ENCODE measurements at regions not wholly inside any gene's neighbourhood (a gene's known extent, or its start where the extent isn't known, plus 50 kb on each side); places are given as distances from the start of the nearest gene placed in this dataset.
"Not testable (repeated sequence)": the region's sequence is repeated elsewhere in the genome, so short reads cannot be mapped to it uniquely, and the experiment has no call there.

DNA sequence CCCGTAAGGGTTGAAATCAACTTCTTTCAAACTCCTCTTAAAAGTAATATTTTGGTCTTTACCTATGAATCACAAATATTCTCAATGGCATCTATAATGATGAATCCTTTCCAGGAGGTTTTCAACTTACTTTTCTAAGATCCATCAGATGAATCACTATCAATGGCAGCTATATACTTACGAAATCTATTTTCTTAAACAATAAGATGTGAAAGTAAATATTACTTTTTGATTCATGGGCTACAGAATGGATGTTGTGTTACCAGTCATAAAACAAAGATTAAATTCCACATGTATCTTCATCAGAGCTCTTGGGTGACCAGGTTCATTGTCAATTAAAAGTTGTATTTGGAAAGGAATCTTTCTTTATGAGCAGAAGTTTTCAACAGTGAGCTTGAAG is 1877.7 kb upstream of the ACO1 start:
- DNase-seq = no peak
- Mint-ChIP-seq H3K4me1 (no peaks in the 10 kb centered on the region), H3K27ac (no peak overlapping the region), H3K9me3 (no peaks in the 10 kb centered on the region), H3K27me3 (no peaks in the 10 kb centered on the region), H3K4me3 (no peak overlapping the region), H3K36me3 (no peaks in the 10 kb centered on the region)
- CTCF ChIA-PET = no interaction called here

DNA sequence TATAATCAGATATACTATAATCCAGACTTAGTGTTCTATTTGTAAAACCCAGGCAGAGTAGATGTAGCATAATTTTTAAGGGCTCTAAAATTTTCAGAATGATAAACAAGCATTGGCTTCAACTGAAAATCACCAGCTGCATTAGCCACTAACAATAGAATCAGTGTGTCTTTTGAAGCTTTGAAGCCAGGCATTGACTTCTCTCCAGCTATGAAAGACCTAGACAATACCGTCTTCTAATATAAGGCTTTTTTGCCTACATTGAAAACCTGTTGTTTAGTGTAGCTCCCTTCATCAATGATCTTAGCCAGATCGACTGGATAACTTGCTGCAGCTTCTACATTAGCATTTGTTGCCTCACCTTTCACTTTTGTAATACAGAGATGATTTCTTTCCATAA is 1877.3 kb upstream of the ACO1 start:
- CTCF ChIA-PET = no interaction called here
- no peaks in the 10 kb centered on the region for H3K9me3 Mint-ChIP-seq
- H3K36me3 Mint-ChIP-seq = no peaks in the 10 kb centered on the region
- no peaks in the 10 kb centered on the region for H3K4me1 Mint-ChIP-seq
- no peaks in the 10 kb centered on the region for H3K27me3 Mint-ChIP-seq
- no peak for DNase-seq
- no peak overlapping the region for H3K27ac Mint-ChIP-seq
- no peak overlapping the region for H3K4me3 Mint-ChIP-seq

DNA sequence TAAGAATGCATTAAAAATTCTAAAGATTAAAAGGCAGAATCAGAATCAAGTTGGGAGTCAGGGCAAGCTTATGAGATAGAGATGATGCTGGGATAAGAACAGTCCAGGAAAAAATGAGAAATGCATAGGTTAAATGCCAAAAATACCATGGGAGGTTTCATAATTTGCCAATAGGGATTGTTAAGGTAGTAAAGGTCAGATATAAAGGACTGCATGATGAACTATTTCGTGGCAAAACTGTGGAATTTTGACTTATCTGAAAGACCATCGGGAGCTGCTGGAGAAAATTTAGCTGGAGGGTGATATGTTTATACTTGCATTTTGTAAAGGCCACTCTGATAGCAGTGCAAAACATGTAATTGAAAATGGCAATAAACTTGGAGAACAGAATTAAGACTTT is 1872.8 kb upstream of the ACO1 start:
- CTCF ChIA-PET = no interaction called here
- Mint-ChIP-seq H3K9me3 (no peaks in the 10 kb centered on the region), H3K4me1 (no peaks in the 10 kb centered on the region), H3K27ac (no peak overlapping the region), H3K36me3 (no peaks in the 10 kb centered on the region), H3K4me3 (no peak overlapping the region), H3K27me3 (no peaks in the 10 kb centered on the region)
- no peak for DNase-seq

DNA sequence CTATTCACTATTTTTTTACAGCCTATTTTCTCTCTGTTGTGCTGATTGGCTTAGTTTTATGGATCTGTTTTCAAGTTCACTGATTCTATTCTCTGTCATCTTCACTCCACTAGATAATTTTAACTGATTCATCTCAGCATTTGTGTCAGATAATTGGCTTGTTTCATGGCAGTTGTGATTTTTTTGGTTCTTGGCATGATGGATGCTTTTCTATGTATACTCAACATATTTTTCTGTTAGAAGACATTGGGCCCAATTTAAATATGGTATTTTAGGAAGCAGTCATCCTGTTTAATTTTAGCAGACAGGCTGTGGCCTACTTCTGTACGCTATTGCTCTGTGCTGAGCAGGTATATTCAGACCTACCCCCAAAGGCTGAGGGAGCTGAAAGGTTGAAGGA is 1865.3 kb upstream of the ACO1 start:
- no peaks in the 10 kb centered on the region for H3K36me3 Mint-ChIP-seq
- DNase-seq = no peak
- no peak overlapping the region for H3K27ac Mint-ChIP-seq
- no peaks in the 10 kb centered on the region for H3K9me3 Mint-ChIP-seq
- CTCF ChIA-PET = interaction anchor here (0.7 kb wide), 2 partner anchors 41 to 230 kb away, joined by 3 read pairs; no protein-coding TSS in a partner anchor
- H3K4me1 Mint-ChIP-seq = no peaks in the 10 kb centered on the region
- H3K27me3 Mint-ChIP-seq = no peaks in the 10 kb centered on the region
- H3K4me3 Mint-ChIP-seq = no peak overlapping the region

DNA sequence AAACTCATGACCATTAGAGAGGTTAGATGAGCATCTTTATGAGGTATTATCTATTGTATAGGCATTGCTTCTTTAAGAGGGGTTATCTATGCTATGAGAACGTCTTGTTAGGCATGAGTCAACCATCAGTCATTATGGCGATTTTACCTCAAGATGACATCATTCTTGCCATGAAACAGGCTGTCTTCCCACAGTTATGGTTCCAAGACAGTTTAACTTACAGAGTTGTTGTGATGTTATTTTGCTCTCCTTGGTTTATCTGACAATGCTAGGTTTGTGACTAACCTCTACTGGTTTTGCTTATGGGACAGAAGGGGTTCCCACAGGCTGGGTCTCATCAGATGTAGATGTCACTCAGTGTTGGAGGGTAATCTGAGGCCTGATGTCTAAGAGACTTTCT is 1864.7 kb upstream of the ACO1 start:
- no peak for DNase-seq
- H3K27ac Mint-ChIP-seq = no peak overlapping the region
- no peaks in the 10 kb centered on the region for H3K36me3 Mint-ChIP-seq
- no peaks in the 10 kb centered on the region for H3K9me3 Mint-ChIP-seq
- no peaks in the 10 kb centered on the region for H3K27me3 Mint-ChIP-seq
- CTCF ChIA-PET = interaction anchor here (0.7 kb wide), 2 partner anchors 40 to 231 kb away, joined by 3 read pairs; no protein-coding TSS in a partner anchor
- H3K4me3 Mint-ChIP-seq = no peak overlapping the region
- H3K4me1 Mint-ChIP-seq = no peaks in the 10 kb centered on the region

DNA sequence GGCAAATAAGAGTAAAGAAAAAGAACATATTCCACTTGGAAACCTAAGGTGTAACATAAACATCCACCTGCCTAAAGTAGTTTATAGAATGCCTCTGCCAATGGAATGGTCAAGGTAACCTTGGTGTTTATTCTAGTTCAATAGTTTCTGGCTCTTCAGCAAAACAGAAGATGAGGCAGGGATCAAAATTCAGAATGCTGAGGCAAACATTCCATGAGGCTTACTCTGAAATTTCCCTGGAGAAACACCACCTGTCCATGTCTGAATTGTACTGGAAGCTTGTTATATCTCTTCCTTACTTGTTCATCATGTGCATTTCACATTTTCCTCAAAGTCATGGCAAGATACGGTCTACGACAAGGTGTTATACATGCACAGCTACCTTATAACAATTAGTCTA is 1862.4 kb upstream of the ACO1 start:
- no peak for DNase-seq
- Mint-ChIP-seq H3K36me3 (no peaks in the 10 kb centered on the region), H3K9me3 (no peaks in the 10 kb centered on the region), H3K4me3 (no peak overlapping the region), H3K4me1 (no peaks in the 10 kb centered on the region), H3K27me3 (no peaks in the 10 kb centered on the region), H3K27ac (no peak overlapping the region)
- CTCF ChIA-PET = no interaction called here

DNA sequence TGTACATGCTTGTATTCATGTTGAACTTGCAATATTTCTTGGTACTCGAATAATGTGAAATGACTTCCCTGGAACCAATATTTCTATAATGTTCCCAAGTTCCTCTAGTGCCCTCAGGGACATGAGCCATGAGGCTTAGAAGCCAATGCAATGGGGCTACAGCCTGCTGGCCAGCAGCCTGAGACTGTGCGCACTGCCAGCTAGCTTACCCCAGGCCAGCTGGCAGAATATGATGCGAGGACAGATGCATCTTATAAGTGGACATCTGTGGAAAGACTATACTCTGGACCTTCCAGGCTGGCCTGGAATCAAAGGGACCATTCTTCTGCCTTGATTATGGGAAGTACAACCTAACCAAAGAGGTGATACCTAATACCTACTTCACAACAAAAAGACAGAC is 1862.0 kb upstream of the ACO1 start:
- Mint-ChIP-seq H3K4me1 (no peaks in the 10 kb centered on the region), H3K9me3 (no peaks in the 10 kb centered on the region), H3K36me3 (no peaks in the 10 kb centered on the region), H3K27ac (no peak overlapping the region), H3K4me3 (no peak overlapping the region), H3K27me3 (no peaks in the 10 kb centered on the region)
- CTCF ChIA-PET = no interaction called here
- no peak for DNase-seq

DNA sequence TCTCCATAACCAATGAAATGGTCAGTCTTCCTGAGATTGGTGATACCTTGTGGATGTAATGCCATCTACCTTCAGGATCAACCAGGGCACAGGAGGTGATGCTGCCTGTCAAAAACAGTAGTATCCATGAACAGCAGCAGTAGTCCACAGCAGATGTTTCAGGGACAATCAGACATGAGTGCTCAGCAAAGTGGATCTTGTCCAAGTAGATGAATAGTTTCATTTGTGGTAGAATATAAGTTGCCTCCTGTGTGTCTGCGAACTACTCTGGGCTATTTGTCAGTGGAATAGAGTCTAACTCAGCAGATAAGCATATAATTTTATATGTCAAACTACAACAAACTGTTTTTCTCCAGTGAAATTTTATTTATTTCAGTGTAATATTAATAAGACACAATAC is 1860.1 kb upstream of the ACO1 start:
- no peaks in the 10 kb centered on the region for H3K36me3 Mint-ChIP-seq
- no peaks in the 10 kb centered on the region for H3K27me3 Mint-ChIP-seq
- H3K27ac Mint-ChIP-seq = no peak overlapping the region
- H3K9me3 Mint-ChIP-seq = no peaks in the 10 kb centered on the region
- DNase-seq = no peak
- CTCF ChIA-PET = no interaction called here
- no peaks in the 10 kb centered on the region for H3K4me1 Mint-ChIP-seq
- H3K4me3 Mint-ChIP-seq = no peak overlapping the region

DNA sequence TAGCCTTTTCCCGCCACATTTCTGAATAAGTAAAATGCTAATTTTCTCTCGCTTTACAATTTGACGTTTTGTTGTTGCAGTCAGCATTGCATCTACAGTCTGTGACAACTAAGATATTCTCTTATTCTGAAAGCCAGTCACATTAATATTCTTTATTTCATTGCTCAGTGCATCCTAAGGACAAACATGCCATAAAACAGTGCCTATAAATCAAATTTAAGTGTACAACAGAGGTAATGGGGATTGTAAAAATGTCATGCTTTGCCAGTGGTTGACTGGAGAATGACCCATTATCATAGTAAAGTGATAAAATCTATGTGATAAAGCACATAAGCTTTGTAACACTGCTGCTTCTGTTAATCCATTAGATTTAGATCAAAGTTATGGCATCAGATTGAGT is 1850.0 kb upstream of the ACO1 start:
- Mint-ChIP-seq H3K27ac (no peak overlapping the region), H3K36me3 (no peaks in the 10 kb centered on the region), H3K4me1 (no peaks in the 10 kb centered on the region), H3K9me3 (peaks cover 8% of the 10 kb centered on the region), H3K27me3 (no peaks in the 10 kb centered on the region), H3K4me3 (no peak overlapping the region)
- CTCF ChIA-PET = no interaction called here
- DNase-seq = no peak

DNA sequence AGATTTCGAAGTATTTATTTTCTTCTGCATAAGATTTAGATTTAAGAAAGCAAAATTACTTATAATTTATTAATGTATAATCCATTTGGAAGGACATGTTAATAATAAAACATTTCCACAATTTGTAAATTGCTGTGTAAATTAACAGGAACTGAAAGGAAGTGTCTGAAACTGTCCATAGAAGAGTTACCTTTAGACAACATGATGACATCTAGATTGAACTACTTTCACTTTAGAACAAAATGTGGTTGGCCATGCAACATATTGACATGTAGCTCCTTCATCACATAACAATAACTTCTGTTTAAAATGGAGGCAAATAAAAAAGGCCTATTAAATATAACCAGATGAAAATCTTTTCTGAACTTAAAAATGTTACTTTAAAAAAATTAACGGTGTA is 1849.5 kb upstream of the ACO1 start:
- H3K27me3 Mint-ChIP-seq = no peaks in the 10 kb centered on the region
- no peak for DNase-seq
- H3K9me3 Mint-ChIP-seq = peaks cover 8% of the 10 kb centered on the region
- H3K4me3 Mint-ChIP-seq = no peak overlapping the region
- no peaks in the 10 kb centered on the region for H3K4me1 Mint-ChIP-seq
- H3K36me3 Mint-ChIP-seq = no peaks in the 10 kb centered on the region
- CTCF ChIA-PET = no interaction called here
- H3K27ac Mint-ChIP-seq = no peak overlapping the region

DNA sequence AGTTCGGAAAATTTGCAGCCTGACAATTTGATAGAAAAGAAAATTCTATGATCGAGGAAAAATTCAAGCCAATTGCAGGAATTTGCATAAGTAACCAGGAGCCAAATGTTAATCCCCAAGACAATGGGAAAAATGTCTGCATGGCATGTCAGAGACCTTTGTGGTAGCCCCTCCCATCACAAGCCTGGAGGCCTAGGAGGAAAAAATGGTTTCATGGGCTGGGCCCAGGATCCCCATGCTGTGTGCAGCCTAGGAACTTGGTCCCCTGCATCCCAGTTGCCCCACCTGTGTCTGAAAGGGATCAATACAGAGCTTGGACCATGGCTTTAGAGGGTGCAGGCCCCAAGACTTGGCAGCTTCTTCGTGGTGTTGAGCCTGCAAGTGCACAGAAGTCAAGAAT is 1847.9 kb upstream of the ACO1 start:
- no peak for DNase-seq
- H3K27me3 Mint-ChIP-seq = no peaks in the 10 kb centered on the region
- H3K4me1 Mint-ChIP-seq = no peaks in the 10 kb centered on the region
- H3K27ac Mint-ChIP-seq = no peak overlapping the region
- no peaks in the 10 kb centered on the region for H3K36me3 Mint-ChIP-seq
- H3K4me3 Mint-ChIP-seq = no peak overlapping the region
- H3K9me3 Mint-ChIP-seq = peaks cover 9% of the 10 kb centered on the region
- CTCF ChIA-PET = no interaction called here

DNA sequence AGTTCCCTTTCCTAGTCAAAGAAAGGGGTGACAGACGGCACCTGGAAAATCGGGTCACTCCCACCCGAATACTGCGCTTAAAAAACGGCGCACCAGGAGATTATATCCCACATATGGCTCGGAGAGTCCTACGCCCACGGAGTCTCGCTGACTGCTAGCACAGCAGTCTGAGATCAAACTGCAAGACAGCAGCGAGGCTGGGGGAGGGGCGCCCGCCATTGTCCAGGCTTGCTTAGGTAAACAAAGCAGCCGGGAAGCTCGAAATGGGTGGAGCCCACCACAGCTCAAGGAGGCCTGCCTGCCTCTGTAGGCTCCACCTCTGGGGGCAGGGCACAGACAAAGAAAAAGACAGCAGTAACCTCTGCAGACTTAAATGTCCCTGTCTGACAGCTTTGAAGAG is 1844.7 kb upstream of the ACO1 start:
- H3K4me3 Mint-ChIP-seq, CTCF ChIA-PET, H3K4me1 Mint-ChIP-seq, H3K27ac Mint-ChIP-seq, H3K36me3 Mint-ChIP-seq, DNase-seq, H3K27me3 Mint-ChIP-seq, H3K9me3 Mint-ChIP-seq: not testable (repeated sequence)

DNA sequence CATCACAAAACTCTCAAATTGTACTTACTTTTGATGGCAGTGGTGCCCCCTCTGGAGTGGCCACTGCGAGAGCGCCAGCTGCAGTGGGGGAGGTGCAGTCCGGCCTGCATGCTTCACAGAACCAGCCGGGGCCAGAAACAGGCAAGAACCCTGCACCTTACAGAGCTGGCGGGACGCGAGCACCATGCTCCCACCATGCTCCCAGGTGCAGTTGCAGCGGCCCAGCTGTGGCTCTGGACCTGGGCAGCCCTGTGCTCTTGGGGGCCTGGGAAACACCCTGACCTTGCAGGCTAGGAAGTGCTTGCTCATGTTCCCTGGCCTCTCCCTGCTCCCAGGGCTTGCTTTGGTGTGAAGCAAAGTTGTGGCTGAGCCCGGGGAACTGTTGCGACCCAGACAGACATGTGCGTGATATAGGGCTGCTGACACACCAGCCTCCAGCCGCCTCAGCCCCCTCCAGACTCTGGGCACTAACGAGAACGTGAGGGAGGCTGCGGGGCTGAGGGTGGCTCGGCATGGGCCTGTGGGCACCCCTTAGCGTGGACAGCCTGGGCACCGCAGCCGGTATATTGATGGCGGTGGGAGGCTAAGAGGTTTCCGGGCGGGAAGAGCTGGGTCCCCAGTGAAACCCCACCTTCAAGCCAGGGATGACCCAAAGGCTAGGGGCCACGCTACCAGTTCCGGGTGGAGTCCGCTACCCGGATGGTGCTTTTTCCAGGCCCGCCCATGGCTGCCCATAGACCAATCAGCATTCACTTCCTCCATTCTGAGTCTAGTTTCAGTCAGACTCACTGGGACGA is 1809.9 kb upstream of the ACO1 start:
- H3K9me3 Mint-ChIP-seq = peaks cover 1% of the 10 kb centered on the region
- no peaks in the 10 kb centered on the region for H3K36me3 Mint-ChIP-seq
- CTCF ChIA-PET = no interaction called here
- H3K27me3 Mint-ChIP-seq = no peaks in the 10 kb centered on the region
- no peak overlapping the region for H3K27ac Mint-ChIP-seq
- no peak overlapping the region for H3K4me3 Mint-ChIP-seq
- H3K4me1 Mint-ChIP-seq = no peaks in the 10 kb centered on the region
- no peak for DNase-seq

DNA sequence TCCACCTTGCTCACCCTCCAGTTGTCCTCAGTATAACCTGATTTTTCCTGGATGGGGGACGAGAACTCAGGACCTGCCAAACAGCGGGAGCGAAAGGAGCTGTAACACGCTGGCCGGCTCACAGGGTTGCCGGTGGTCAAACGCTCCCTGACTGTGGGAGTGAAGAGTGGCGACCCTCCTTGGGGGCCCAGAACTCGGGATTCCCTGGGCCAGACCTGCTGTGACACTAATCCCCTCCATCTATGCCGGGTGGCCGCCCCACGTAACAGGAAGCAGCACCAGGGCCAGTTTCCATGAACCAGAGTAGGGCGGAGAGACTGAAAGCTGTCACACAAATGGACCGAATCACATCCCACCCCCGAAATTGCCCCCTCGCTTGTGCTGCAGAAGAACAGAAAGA is 1809.2 kb upstream of the ACO1 start:
- Mint-ChIP-seq H3K27me3 (no peaks in the 10 kb centered on the region), H3K36me3 (no peaks in the 10 kb centered on the region), H3K4me3 (no peak overlapping the region), H3K9me3 (peaks cover 1% of the 10 kb centered on the region), H3K4me1 (no peaks in the 10 kb centered on the region), H3K27ac (no peak overlapping the region)
- CTCF ChIA-PET = no interaction called here
- DNase-seq = no peak

DNA sequence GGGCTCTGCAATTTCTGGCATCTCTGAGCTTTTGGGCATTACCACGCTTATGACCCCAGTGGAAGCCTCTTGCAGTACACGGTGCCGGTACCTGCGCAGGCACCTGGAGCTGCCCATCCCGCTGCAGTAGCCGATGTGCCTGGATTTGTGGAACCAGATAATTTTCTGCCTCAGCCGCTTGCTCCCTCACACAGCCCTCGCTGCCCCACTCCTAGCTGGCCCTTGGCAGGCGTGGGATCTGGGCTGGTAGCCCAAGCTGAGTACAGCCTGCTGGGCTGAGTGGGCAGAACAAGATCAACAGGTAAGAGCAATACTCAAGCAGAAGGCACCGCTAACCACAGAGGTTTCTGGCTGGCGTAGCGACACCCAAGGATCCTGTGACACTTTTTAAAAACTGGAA is 1808.8 kb upstream of the ACO1 start:
- Mint-ChIP-seq H3K4me3 (no peak overlapping the region), H3K4me1 (no peaks in the 10 kb centered on the region), H3K27me3 (no peaks in the 10 kb centered on the region), H3K9me3 (peaks cover 1% of the 10 kb centered on the region), H3K36me3 (no peaks in the 10 kb centered on the region), H3K27ac (no peak overlapping the region)
- CTCF ChIA-PET = no interaction called here
- DNase-seq = no peak

DNA sequence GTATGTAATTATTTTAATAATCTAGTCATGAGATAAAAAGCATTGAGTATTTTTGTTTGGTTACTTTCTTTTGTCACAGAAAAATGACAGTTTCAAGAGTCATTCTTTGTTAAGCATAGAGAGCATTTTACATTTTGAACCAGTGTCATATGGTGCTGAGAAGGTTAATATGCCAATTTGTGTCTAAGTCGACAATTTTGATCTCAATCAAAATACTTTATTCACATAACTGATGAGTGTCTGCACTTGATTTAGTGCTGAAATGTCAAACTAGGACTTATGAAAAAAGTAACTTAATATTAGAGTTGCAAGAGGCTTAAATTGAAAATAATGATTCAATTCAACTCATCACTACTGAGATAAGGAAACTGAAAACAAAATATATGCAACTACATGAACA is 1804.6 kb upstream of the ACO1 start:
- H3K27me3 Mint-ChIP-seq = no peaks in the 10 kb centered on the region
- no peak overlapping the region for H3K27ac Mint-ChIP-seq
- H3K36me3 Mint-ChIP-seq = no peaks in the 10 kb centered on the region
- H3K9me3 Mint-ChIP-seq = peaks cover 1% of the 10 kb centered on the region
- no peaks in the 10 kb centered on the region for H3K4me1 Mint-ChIP-seq
- no peak overlapping the region for H3K4me3 Mint-ChIP-seq
- CTCF ChIA-PET = no interaction called here
- no peak for DNase-seq

All from activated naive CD4-positive, alpha-beta T cell treated with anti-CD3 and anti-CD28 coated beads, Interleukin-2, amount 10 ng/mL, durations not matched to agents 7 days and 5 days (primary cell).